ENCODE measurements at regions not wholly inside any gene's neighbourhood (a gene's known extent, or its start where the extent isn't known, plus 50 kb on each side); places are given as distances from the start of the nearest gene placed in this dataset.

DNA sequence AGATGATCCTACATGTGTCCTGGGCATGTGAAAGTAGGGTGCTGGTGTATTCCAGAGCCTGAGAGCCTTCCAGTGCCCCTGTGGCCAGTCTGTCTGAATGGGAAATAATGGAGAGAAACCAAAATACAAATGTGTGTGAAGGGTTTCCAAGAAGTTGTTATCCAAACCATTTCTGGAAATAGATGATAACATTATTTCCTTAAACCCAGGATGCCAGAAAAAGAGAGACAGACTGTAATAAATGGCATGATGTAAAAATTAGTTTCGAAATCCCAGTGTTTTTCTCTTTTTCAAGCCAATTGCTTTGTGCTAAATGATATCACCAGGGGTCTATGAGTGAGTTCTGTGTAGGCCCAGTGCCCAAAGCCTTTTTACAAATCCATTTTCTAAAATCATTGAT, 175.3 kb downstream of the PHLDA1 start:
- TF ChIP-seq CTCF (IDR thresholded peaks at IDR 0.05 in 8 of 11, conservative IDR thresholded peaks at IDR 0.05 in 3 of 11) (no peak), POLR2AphosphoS5 (IDR thresholded peaks at IDR 0.05) (no peak), POLR2A (IDR thresholded peaks at IDR 0.05) (no peak)

Measured in spleen (tissue), 7 donors.